PC-3 (cell line): ENCODE measurements at regions not wholly inside any gene's neighbourhood (a gene's known extent, or its start where the extent isn't known, plus 50 kb on each side); places are given as distances from the start of the nearest gene placed in this dataset.

Source experiments
- ATAC-seq: fragments of 200-7000 bp; cut with Tn5 transposase; 2 replicates; pipeline ENCODE4 v1.9.1; 2020; ENCODE audit warnings: mild to moderate bottlenecking, moderate library complexity
- BruUV-seq: library from RNA; stranded (reverse); fragments of 400-500 nt; replicated peaks from 2 replicates; lab custom pipeline; 2021; lab: Mats Ljungman, UMichigan
- CTCF ChIA-PET: fragments of 300-600 bp; sonication (Branson Sonifier 250); formaldehyde crosslinking; loops from one replicate; lab custom pipeline; 2022; ENCODE audit warnings: antibody characterized with exemption; lab: Charles Lee
- POLR2A ChIA-PET: fragments of 300-600 bp; sonication (Branson Sonifier 250); formaldehyde crosslinking; loops from one replicate; lab custom pipeline; 2022; ENCODE audit warnings: antibody characterized with exemption; ENCODE audit not compliant: unreplicated experiment; lab: Charles Lee
- DNase-seq: peaks from one replicate; pipeline ENCODE4 v3.0.0-alpha.2; 2015
- H2AFZ ChIP-seq: fragments of 300-600 bp; sonication (generic); 2 replicates; pipeline ENCODE4 v1.6.0; 2016; ENCODE audit warnings: antibody characterized with exemption, low read length
- H3F3A ChIP-seq: fragments of 300-600 bp; sonication (generic); one replicate; pipeline ENCODE4 v1.6.0; 2017; ENCODE audit warnings: antibody characterized with exemption, low read length, control low read depth, mild to moderate bottlenecking; ENCODE audit not compliant: unreplicated experiment
- H3K27ac ChIP-seq: fragments of 300-600 bp; sonication (generic); 2 replicates; pipeline ENCODE4 v1.5.1; 2016; ENCODE audit warnings: mild to moderate bottlenecking, low read length
- H3K27me3 ChIP-seq: fragments of 300-600 bp; sonication (generic); 2 replicates; pipeline ENCODE4 v1.6.1; 2016; ENCODE audit warnings: low read length, mixed read lengths
- H3K36me3 ChIP-seq: fragments of 300-600 bp; sonication (generic); 2 replicates; pipeline ENCODE4 v1.6.1; 2016; ENCODE audit warnings: low read depth, mixed run types, low read length, mixed read lengths
- H3K4me1 ChIP-seq: fragments of 300-600 bp; sonication (generic); 2 replicates; pipeline ENCODE4 v1.5.1; 2016; ENCODE audit warnings: low read length; ENCODE audit not compliant: insufficient read depth
- H3K4me2 ChIP-seq: fragments of 300-600 bp; sonication (generic); 2 replicates; pipeline ENCODE4 v1.6.0; 2016; ENCODE audit warnings: low read length
- H3K4me3 ChIP-seq: fragments of 300-600 bp; sonication (generic); 2 replicates; pipeline ENCODE4 v1.5.1; 2016; ENCODE audit warnings: mild to moderate bottlenecking, low read length, mixed read lengths
- H3K79me2 ChIP-seq: fragments of 300-600 bp; sonication (generic); 2 replicates; pipeline ENCODE4 v1.6.1; 2017; ENCODE audit warnings: low read length, mixed read lengths
- H3K9ac ChIP-seq: fragments of 300-600 bp; sonication (generic); 2 replicates; pipeline ENCODE4 v1.6.0; 2016; ENCODE audit warnings: mild to moderate bottlenecking, low read length
- H3K9me2 ChIP-seq: fragments of 300-600 bp; sonication (generic); replicated peaks from 2 replicates; pipeline ENCODE4 v1.6.1; 2016; ENCODE audit warnings: mixed run types, low read length, mixed read lengths
- H3K9me3 ChIP-seq: fragments of 300-600 bp; sonication (generic); 2 replicates; pipeline ENCODE4 v1.6.1; 2016; ENCODE audit warnings: low read length, mixed read lengths
- H4K20me1 ChIP-seq: fragments of 300-600 bp; sonication (generic); 2 replicates; pipeline ENCODE4 v1.6.1; 2016; ENCODE audit warnings: low read length, mixed read lengths
- CTCF ChIP-seq: fragments of 300-600 bp; sonication (generic); conservative IDR thresholded peaks from 2 replicates; pipeline ENCODE4 v1.5.1; 2017; ENCODE audit warnings: antibody characterized with exemption, low read depth, mild to moderate bottlenecking, low read length
- EZH2 ChIP-seq: fragments of 300-600 bp; sonication (generic); IDR thresholded peaks from one replicate; pipeline ENCODE4 v1.6.1; 2017; ENCODE audit warnings: antibody characterized with exemption, mild to moderate bottlenecking, low read length; ENCODE audit not compliant: unreplicated experiment
- EZH2phosphoT487 ChIP-seq: fragments of 300-600 bp; sonication (generic); IDR thresholded peaks from 2 replicates; pipeline ENCODE4 v1.6.1; 2018; ENCODE audit warnings: mild to moderate bottlenecking, antibody characterized with exemption, low read length, borderline replicate concordance
- intact Hi-C: fragments of 100-400 bp; cut with micrococcal nuclease; formaldehyde crosslinking; loops from 2 replicates; pipeline ENCODE4 v1.9.0; 2023

GRCh38 chr5:20678814-20679298 lies 690.9 kb upstream of the CDH18 start:
- Histone ChIP-seq H3K27me3 (no peaks in the 10 kb centered on the region), H4K20me1 (no peaks in the 10 kb centered on the region), H3K9ac (no peak overlapping the region), H3K27ac (peak overlapping the region; percentile 67), H3K4me1 (peaks cover 26% of the 10 kb centered on the region), H3K9me2 (no peaks in the 10 kb centered on the region), H3K4me2 (peak overlapping the region; percentile 61), H3K9me3 (no peaks in the 10 kb centered on the region), H3K4me3 (0 out of 2 replicates have a peak overlapping the region, but pooled peaks have one; percentile 13), H2AFZ (peak overlapping the region; percentile 47), H3K36me3 (no peaks in the 10 kb centered on the region), H3K79me2 (no peaks in the 10 kb centered on the region), H3F3A (no peaks in the 10 kb centered on the region)
- CTCF ChIA-PET, result no interaction called here
- TF ChIP-seq EZH2phosphoT487, result no peak
- no peak for TF ChIP-seq CTCF
- TF ChIP-seq EZH2, result no peak
- no TSS peak for BruUV-seq
- peak; percentile 89 for ATAC-seq
- POLR2A ChIA-PET, result no interaction called here
- peak; percentile 86 for DNase-seq
- intact Hi-C loops, result no loop called here

GRCh38 chr5:20678386-20678785 lies 690.4 kb upstream of the CDH18 start:
- H4K20me1 ChIP-seq, result no peaks in the 10 kb centered on the region
- BruUV-seq, result no TSS peak
- no peak for DNase-seq
- no peak overlapping the region for H3K4me3 ChIP-seq
- peak overlapping the region; percentile 47 for H2AFZ ChIP-seq
- H3K4me1 ChIP-seq, result peaks cover 22% of the 10 kb centered on the region
- intact Hi-C loops, result no loop called here
- no peaks in the 10 kb centered on the region for H3K27me3 ChIP-seq
- H3F3A ChIP-seq, result no peaks in the 10 kb centered on the region
- no peak for TF ChIP-seq CTCF
- TF ChIP-seq EZH2phosphoT487, result no peak
- no peak for TF ChIP-seq EZH2
- H3K9me2 ChIP-seq, result no peaks in the 10 kb centered on the region
- peak overlapping the region; percentile 67 for H3K27ac ChIP-seq
- H3K4me2 ChIP-seq, result peak overlapping the region; percentile 61
- no peak overlapping the region for H3K9ac ChIP-seq
- ChIA-PET POLR2A (no interaction called here), CTCF (no interaction called here)
- no peaks in the 10 kb centered on the region for H3K79me2 ChIP-seq
- no peak for ATAC-seq
- no peaks in the 10 kb centered on the region for H3K9me3 ChIP-seq
- H3K36me3 ChIP-seq, result no peaks in the 10 kb centered on the region

GRCh38 chr5:20660588-20660987 lies 672.6 kb upstream of the CDH18 start:
- Histone ChIP-seq H3K4me3 (no peak overlapping the region), H3K9me2 (no peaks in the 10 kb centered on the region), H4K20me1 (no peaks in the 10 kb centered on the region), H3K79me2 (no peaks in the 10 kb centered on the region), H3K9ac (no peak overlapping the region), H3K36me3 (no peaks in the 10 kb centered on the region), H2AFZ (no peak overlapping the region), H3K4me2 (no peak overlapping the region), H3K4me1 (no peaks in the 10 kb centered on the region), H3K27me3 (no peaks in the 10 kb centered on the region), H3K9me3 (no peaks in the 10 kb centered on the region), H3K27ac (no peak overlapping the region), H3F3A (no peaks in the 10 kb centered on the region)
- BruUV-seq, result no TSS peak
- POLR2A ChIA-PET, result no interaction called here
- DNase-seq (no peak), ATAC-seq (no peak)
- intact Hi-C loops, result no loop called here
- TF ChIP-seq EZH2 (no peak), CTCF (no peak), EZH2phosphoT487 (no peak)
- CTCF ChIA-PET, result interaction anchor here (0.6 kb wide), 1 partner anchor 496 kb away, joined by 3 read pairs; no protein-coding TSS in a partner anchor
